OCI-LY7 (cell line): ENCODE measurements at regions not wholly inside any gene's neighbourhood (a gene's known extent, or its start where the extent isn't known, plus 50 kb on each side); places are given as distances from the start of the nearest gene placed in this dataset.

Experiments used
- CTCF ChIP-seq: fragments of 200-600 bp; sonication (generic); conservative IDR thresholded peaks from 2 replicates; pipeline ENCODE4 v1.5.1; 2014; ENCODE audit warnings: mild to moderate bottlenecking, antibody characterized with exemption, low read length, moderate library complexity, mixed read lengths
- EZH2phosphoT487 ChIP-seq: fragments of 200-600 bp; sonication (generic); IDR thresholded peaks from 2 replicates; pipeline ENCODE4 v1.6.1; 2018; ENCODE audit warnings: low read depth, borderline replicate concordance, mild to moderate bottlenecking, mixed run types, antibody characterized with exemption, low read length, moderate library complexity, mixed read lengths

DNA sequence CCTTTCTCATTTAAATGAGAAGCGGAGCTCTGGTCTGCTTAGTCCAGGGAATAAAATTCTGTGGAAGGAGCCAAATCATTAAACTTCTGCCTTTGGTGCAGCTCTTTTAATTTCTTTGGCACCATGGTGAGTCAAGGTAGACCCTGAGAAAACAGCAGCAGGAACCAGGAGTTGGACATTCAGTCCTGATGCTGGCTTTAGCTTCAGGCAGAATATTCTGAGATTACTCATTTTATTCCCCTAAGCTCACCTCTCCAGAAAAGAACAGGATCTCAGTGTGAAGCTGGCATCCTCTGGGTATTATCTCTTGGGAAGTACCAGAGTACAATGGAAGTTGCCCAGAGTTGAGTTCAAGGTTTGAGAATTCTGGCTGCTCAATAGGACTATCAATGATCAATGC is 211.6 kb upstream of the NRP1 start:
- TF ChIP-seq CTCF (no peak), EZH2phosphoT487 (no peak)
